NCI-H510A (cell line): ENCODE measurements at regions not wholly inside any gene's neighbourhood (a gene's known extent, or its start where the extent isn't known, plus 50 kb on each side); places are given as distances from the start of the nearest gene placed in this dataset.
"Not testable (repeated sequence)": the region's sequence is repeated elsewhere in the genome, so short reads cannot be mapped to it uniquely, and the experiment has no call there.

ENCODE experiments used
- DNase-seq: peaks from one replicate; lab custom pipeline; 2025; lab: John Stamatoyannopoulos, UW

DNA sequence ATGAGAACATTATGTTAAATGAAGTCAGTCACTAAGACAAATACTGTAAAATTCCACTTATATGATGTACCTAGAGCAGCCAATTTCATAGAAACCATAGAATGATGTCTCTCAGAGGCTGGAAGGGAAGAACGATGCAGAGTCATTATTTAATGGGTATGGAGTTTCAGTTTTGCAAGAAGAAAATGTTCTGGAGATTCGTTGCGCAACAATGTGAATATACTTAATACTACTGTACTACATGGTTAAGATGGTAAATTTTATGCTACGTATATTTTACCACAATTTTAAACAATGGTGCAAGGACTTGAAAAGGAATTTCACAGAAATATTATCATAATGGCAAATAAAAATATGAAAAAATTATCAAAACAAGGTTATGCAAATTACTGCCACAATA lies 972.6 kb downstream of the KCNMA1 start:
- no peak for DNase-seq

DNA sequence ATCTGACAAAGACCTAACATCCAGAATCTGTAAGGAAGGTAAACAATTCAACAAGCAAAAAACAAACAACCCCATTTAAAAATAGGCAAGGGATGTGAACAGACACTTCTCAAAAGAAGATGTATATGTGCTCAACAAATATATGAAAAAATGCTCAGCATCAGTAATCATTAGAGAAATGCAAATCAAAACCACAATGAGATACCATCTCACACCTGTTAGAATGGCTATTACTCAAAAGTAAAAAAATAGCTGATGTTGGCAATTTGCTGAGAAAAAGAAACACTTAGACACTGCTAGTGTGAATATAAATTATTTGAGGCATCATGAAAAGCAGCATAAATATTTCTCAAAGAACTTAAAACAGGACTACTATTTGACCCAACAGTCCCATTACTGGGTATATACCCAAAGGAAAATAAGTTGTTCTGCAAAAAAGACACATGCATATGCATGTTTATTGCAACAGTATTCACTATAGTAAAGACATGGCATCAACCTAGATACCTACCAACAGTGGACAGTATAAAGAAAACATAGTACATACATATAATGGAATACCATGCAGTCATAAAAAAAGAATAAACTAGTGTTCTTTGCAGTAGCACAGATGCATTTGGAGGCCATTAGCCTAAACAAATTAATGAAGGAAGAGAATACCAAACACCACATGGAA lies 980.1 kb downstream of the KCNMA1 start:
- no peak for DNase-seq

DNA sequence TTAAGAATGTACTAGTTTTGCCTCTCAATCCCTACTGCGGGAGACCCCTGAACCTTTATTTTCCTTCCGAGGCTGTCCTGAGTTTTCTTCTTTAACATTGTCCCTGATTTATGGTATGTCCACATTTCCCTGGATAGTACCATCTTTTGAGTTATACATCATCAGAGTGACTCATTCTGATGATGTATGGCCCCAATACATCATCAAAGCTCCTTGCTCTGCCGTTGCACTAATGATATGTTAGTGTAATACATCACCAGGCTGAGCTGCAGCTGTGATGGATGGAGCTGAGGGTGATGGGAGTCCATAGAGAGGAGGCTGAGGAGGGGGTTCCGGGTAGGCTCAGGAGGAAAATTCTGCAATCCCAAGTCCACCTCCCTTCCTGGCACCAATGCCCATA lies 986.5 kb downstream of the KCNMA1 start:
- no peak for DNase-seq

DNA sequence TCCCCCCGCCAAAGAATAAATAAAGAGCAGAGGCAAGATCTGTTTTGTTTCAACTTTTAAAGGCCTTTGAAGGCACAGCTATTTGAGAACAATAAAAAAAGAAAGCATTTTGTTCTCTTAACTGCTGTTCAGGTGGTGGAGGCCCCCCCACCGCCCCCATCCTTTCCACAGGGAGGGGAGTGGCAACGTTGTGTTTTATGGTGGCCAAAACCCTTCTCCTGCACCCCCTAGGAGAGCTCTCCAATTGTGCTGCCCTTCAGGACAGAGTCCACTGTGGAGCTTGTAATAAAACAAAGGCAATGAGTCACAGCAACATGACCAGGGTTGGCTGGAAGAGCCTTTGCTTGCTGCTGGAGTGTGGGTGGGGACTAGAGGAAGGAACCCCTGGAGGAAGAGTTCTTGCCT lies 987.9 kb downstream of the KCNMA1 start:
- no peak for DNase-seq

DNA sequence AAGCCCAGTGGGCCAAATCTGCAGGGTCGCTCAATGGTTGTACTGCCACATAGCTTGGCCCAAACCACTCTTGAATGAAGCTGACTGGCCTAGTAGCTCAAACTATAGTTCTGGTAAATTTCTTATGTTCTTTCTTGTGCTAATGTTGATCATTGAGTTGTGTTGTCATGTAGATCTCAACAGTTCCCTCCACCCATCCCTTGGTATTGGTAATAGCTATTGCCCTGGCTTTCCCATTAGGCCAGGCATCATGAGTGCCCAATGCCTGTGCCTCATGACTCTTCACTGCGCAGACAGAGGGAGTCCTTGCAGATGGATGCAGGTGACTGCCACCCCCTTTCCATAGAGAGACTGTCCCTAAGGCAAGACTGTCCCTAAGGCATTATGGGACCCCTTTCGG lies 988.4 kb downstream of the KCNMA1 start:
- no peak for DNase-seq

DNA sequence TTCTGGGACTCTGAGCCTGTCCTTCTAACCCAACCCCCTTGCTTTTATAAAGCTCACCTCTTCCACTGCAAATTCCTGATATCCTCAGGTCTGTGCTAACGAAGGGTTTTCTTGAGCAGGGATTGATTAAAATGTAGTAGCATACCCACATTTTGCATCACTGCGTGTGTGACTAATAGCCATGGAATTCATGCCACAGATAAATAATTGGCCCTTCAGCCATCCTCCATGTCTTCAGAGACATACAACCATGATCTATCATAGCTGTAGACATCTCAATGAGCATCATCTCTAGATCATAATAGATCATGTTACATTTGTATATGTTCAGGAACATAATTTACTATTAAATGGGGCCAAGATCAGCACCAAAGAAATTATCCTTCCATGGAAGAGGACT lies 990.3 kb downstream of the KCNMA1 start:
- no peak for DNase-seq

DNA sequence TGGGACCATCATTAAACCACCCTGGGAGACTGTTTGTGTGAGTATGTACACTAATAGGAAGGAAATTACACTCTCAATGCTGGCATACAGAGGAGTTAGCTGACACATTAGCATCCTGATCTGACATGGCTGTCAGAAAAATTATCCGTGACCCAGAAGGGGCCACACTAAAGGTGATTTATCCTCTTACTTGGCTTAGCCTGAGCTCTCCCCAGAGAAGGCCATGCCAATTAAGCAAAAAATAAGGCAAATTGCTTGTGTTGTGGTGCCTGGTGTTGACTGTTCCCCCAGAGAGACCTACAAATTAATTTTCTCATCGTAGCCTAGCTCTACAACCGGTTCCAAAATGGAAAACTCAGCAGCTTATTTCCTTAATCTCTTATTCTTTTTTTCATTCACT lies 992.3 kb downstream of the KCNMA1 start:
- no peak for DNase-seq

DNA sequence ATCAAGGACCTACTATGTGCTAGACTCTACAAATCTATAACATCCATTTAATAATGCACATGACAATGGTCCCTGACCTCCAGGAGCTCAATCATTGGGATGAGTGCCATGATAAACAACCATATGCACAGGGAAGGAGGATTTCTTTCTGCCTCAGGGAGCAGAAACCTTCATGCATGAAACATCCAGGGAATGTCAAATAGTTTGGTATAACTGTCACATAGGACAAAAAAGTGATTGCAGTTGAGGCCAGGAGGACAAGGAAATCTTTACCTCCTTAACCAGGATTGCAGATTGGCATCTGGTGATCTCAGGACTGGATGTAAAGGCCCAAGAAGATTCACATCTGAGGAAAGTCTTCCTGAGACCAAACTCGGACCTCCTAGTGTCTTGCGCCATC lies 993.1 kb downstream of the KCNMA1 start:
- no peak for DNase-seq

DNA sequence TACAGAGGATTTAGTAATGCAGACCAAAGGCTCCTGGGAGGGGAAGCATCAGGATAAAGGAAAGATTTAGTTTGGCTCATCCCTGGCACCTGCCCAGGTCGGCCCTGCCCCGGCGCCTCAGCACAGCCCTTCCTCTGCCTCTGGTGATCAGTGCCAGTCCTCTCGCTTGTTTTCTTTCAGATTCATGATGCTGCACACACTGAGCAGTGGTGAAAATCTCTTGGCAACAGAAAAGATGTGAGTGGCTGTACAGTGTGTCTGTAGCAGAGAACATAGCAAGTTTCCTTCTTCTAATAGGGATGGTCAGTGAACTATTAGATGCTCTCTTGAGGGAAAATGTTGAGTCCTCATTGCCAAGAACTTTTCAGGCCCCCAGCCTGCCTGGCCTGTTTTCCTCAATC lies 994.1 kb downstream of the KCNMA1 start:
- no peak for DNase-seq

DNA sequence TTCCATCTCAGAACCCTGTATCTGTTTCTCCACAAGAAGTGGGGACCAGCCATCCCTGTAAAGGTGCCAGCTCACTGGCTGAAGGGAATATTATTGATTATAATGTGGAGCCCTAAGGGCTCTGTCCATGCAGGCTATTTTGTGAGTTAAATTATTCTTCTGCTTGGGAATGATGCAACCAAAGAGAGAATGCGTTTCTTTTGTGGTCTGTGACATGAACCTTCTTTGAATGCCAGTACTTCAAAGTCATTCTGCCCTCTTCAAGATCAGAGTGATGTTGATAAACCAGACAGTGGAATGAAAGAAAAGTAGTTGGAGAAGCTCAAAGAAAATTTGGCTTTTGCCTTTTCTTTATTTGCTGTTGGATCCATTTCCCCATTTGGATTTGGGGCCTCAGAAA lies 995.2 kb downstream of the KCNMA1 start:
- DNase-seq: no peak

DNA sequence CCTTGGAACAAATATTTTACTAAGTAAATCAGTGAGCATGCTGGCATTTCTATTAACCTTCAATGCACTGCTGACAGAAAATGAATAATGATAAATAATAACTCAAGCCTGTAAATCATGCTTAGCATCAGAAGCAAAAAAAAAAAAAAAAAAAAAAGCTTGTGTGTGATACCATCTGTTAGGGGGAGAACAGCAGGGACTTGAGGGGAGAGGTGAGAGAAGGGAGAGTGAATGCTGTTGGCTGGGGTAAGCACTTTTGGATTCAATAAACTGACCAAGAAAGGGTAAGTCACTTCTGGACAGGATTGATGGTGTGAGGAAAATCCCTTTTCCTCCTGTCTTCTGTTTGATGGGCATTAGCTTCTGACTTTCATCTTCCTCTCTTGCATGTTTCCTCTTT lies 996.4 kb downstream of the KCNMA1 start:
- no peak for DNase-seq

DNA sequence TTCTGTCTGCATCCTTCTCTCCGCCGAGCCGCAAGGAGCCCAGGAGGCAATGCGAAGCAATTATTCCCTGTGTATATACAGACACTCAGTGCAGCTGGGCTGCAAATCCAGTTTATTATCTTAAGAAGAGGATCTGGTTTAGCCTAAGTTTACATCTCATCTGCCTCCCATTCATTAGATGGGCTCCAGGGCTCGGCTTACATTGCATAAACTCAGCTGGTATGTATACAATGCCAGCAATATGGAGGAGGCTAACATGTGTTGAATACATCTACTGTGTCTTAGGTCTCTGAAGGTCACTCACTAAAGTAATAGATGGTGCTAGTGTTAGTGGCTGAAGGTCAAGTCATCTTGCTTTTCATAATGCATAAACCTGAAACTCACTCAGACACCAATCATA lies 996.8 kb downstream of the KCNMA1 start:
- DNase-seq: no peak

DNA sequence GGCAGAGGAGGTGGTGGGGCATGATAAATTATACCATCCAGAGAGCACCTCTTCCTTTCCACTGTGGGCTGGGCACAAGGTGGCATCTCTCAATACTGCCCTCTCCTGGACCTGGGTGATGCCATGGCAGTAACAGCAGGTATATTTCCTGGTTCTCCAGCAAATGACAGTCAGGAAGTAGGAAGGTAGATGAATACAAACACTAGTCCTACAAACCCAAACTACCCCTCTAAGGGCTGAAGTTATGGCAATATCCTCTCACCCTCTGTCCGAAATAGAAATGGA lies 1004.9 kb downstream of the KCNMA1 start:
- DNase-seq: peak; percentile 19

DNA sequence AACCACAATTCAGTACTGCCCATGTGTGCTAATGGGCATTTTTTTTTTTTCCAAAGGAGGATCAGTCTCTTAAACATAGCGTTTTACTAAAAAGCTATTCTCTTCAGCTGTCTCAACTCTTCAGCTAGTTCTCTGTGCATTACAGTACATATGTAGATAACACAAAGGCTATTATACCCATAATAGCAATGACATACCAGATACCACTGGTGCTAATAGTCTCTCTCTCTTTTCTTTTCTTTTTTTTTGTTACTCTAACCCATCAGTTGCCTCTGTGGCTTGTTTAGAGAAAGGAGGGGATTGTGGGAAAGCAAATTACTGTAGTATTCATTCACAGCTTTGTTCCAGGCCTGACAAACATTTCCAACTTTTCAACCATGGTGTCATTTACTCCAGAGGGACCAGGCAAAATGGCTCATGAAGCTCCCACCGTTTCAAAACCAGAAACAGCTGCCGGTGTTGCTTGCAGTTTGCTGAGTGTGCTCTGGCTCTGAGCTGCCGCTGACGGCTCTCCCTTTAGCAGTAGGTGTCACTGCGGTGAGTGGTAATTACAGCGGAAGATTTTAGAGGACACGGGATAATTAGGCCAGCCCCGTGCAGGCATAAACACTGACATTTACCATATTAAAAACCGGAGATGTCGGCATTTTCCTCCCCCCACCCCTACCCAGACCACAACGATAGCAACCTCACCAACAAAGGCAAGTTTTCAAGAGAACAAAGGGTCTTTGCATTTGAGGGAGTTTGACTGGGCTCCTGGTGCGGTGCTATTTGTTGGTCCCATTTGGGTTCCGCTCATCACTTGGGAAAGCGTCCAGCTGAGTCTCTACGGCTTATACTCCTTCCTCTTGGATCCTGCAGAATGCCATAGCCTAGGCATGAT lies 1005.5 kb downstream of the KCNMA1 start:
- DNase-seq: no peak

DNA sequence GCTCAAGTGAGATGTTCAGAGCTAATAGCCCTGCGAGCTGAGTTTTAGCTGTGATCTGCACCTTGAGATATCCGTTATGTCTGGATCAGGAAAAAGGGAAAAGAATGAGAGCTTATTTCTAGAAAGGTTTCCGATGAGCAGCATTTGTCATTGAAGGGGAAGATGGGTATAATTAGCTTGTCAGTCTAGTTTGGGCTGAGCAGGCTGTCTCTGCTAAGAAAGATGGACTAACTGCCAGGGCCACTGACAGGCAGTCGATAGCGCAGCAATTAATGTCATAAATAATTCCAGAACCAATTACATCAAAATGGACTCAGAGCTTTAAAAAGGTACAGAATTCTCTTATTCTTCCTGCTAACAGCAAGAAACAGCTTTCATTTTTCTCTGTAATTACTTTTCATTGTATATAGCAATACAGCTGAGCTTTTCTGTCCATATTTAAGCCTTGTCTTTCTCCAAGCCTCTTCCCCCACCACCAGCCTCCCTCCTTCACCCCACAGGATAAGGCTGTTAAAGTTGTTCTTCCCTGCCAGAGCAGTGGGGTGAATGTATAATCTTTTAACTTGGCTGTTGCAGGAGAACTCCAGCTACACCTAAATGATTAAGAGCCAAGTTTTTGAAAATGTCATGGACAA lies 1006.5 kb downstream of the KCNMA1 start:
- no peak for DNase-seq

DNA sequence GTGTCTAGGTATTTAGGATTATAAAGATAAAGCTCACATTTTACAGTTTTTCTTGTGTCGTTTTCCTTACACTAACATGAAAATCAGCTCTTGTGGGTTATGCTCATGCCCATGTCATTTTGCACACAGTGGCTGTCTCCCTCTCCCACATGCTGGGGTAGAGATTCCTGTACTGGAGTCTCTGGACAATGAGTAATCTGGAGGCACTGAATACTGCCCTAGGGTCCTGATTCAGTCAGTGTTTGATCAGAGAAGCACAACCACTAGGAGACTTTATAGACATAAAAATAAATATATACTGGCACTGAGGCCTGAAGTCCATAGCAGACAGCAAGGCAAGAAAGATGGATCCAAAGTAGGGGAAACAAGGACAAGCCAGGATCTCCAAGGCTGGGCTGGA lies 1008.8 kb downstream of the KCNMA1 start:
- no peak for DNase-seq

DNA sequence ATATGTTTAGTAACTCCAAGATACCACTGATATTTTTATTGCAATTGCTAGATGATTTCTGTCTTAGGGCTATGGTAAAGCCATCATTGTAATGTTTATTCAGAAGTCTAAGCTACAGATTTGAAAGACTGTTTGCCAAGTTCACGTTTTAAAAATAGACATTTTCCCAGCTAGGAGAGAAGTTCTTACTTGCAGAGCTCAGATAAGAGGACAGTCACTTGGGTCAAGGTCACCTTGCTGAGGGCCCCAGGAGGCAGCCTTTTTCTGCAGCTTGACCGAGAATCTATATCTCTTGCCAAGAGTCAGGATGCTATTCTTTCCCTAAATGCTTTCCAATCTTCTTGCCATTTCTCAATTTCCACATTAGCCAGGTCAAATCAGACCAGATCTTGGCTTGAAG lies 1011.2 kb downstream of the KCNMA1 start:
- DNase-seq: no peak

DNA sequence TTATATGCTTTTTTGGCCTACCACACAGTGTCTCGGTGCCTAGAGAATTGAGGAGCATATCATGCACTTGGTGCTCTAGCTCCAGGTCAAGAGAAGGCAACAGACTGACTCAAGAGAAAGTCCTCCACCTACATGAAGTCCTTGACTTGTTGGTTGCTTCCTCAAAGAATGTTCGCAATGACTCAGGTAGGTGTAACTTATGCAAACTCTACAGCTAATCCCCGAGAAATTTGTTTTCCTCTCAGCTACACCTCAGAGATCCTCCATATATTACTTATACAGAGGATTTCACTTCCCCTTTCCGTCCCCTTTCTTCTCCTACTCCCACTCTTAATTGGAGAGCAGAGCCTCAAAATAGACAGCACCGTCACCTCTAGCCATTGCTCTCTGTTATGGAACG lies 1013.1 kb downstream of the KCNMA1 start:
- DNase-seq: no peak

DNA sequence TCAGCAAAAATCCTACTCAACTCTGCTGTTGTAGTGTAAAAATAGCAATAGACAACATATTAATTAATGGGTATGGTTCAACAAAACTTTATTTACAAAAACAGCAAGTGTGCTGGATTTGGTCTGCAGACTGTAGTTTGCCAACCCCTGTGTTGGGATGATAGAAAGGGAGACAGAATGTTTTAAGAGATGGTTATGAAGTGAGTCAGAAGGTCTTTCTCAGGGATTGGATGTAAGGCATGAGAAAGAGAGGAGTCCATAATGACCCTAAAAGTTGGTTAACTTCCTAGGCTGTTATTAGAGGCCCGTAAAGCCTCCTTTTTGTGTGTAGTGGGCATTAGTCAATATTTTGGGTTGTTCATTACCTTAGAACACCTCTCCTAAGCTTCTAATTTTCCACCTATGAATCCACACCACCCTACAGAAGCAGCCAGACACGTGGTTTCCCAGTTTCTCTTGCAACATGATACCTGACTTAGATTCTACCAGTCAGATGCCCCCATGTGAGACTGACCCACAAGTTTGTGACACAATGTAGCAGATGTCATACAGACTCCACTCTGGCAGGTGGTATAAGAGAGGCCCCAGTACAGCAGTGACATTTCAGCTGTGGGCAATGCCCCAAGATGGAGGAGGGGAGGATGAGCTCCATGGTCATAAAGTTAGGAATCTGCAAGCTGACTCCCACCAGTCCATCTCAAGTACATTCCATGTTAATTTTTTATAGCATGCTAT lies 1015.6 kb downstream of the KCNMA1 start:
- DNase-seq: no peak

DNA sequence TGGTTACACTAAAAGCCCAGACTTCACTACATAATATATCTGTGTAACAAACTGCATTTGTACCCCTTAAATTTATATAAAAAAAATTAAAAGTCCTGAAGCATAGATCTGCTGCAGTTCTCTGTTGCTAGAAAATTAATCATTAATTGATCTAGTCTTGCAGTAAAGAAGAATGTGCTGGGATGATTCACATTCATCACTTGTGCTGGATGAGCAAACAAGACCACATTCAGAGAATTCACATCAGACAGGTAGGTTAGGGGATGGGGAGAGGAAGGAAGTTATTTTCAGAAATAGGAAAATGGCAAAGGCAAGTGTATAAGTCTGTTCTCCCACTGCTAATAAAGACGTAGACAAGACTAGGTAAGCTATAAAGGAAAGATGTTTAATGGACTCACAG lies 1019.0 kb downstream of the KCNMA1 start:
- DNase-seq: no peak

DNA sequence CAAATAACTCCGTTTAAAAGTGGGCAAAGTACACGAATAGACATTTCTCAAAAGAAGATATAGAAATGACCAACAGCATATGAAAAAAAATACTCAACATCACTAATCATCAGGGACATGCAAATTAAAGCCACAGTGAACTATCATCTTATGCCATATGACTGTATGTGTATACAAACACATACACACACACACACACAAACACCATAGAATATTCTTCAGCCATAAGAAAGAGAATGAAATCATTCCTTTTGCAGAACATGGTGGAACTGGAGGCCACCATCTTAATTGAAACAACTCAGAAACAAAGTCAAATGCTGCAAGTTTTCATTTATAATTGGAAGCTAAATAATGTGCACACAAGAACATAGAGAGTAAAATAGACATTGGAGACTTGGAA lies 1019.4 kb downstream of the KCNMA1 start:
- DNase-seq: no peak

DNA sequence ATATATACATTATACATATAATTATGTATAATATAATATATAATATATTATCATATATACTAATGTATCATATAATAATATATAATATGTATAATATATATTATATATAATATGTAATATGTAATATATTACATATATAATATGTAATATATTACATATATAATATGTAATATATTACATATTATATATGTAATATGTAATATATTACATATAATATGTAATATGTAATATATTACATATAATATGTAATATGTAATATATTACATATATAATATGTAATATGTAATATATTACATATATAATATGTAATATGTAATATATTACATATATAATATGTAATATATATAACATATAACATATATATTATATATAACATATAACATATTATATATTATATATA lies 1020.9 kb downstream of the KCNMA1 start:
- DNase-seq: not testable (repeated sequence)

DNA sequence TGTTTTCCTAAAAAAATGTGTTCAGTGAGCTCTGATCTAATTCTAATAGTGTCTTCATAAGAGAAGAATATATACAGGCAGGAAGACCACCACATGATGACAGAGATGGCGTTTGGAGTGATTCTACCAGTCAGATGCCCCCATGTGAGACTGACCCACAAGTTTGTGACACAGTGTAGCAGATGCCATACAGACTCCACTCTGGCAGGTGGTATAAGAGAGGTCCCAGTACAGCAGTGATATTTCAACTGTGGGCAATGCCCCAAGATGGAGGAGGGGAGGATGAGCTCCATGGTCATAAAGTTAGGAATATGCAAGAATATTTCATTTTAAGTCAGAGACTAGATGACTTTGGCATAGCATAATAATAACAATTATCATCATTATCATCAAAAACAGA lies 1022.6 kb downstream of the KCNMA1 start:
- DNase-seq: no peak
